RKO (cell line): ENCODE measurements at regions not wholly inside any gene's neighbourhood (a gene's known extent, or its start where the extent isn't known, plus 50 kb on each side); places are given as distances from the start of the nearest gene placed in this dataset.
A peak's percentile ranks its signal among the peaks of the same experiment; 100 is the strongest.
"Not testable (repeated sequence)": the region's sequence is repeated elsewhere in the genome, so short reads cannot be mapped to it uniquely, and the experiment has no call there.

Experiments
- DNase-seq: peaks from one replicate; pipeline ENCODE4 v3.0.0-alpha.2; 2016; ENCODE audit warnings: low spot score

GRCh38 chr5:57889558-57889957 is 406.9 kb upstream of the ACTBL2 start:
- peak; percentile 3 for DNase-seq

GRCh38 chr5:57887851-57888621 is 405.4 kb upstream of the ACTBL2 start:
- DNase-seq: peak; percentile 51

GRCh38 chr5:57884346-57885102 is 401.9 kb upstream of the ACTBL2 start:
- no peak for DNase-seq

- no peak for DNase-seq
These were observed 397.6 kb upstream of the ACTBL2 start for GRCh38 chr5:57880216-57880615.

GRCh38 chr5:57878301-57878722 is 395.7 kb upstream of the ACTBL2 start:
- no peak for DNase-seq

- DNase-seq: no peak
These were observed 388.9 kb upstream of the ACTBL2 start for GRCh38 chr5:57871496-57871895.

GRCh38 chr5:57870267-57870666 is 387.7 kb upstream of the ACTBL2 start:
- not testable (repeated sequence) for DNase-seq

- DNase-seq: no peak
These were observed 381.1 kb upstream of the ACTBL2 start for GRCh38 chr5:57863661-57864060.

- no peak for DNase-seq
These were observed 380.3 kb upstream of the ACTBL2 start for GRCh38 chr5:57862942-57863341.

- DNase-seq: no peak
These were observed 379.9 kb upstream of the ACTBL2 start for GRCh38 chr5:57862471-57862911.

- DNase-seq: no peak
These were observed 377.0 kb upstream of the ACTBL2 start for GRCh38 chr5:57859626-57860025.

- DNase-seq: no peak
These were observed 376.3 kb upstream of the ACTBL2 start for GRCh38 chr5:57858905-57859304.

GRCh38 chr5:57857696-57858095 is 375.1 kb upstream of the ACTBL2 start:
- no peak for DNase-seq

- no peak for DNase-seq
These were observed 373.2 kb upstream of the ACTBL2 start for GRCh38 chr5:57855831-57856230.

- no peak for DNase-seq
These were observed 371.5 kb upstream of the ACTBL2 start for GRCh38 chr5:57853929-57854697.

- DNase-seq: no peak
These were observed 367.5 kb upstream of the ACTBL2 start for GRCh38 chr5:57850109-57850508.

- no peak for DNase-seq
These were observed 362.4 kb upstream of the ACTBL2 start for GRCh38 chr5:57845025-57845424.

- no peak for DNase-seq
These were observed 361.8 kb upstream of the ACTBL2 start for GRCh38 chr5:57844410-57844809.

GRCh38 chr5:57843059-57843367 is 360.4 kb upstream of the ACTBL2 start:
- no peak for DNase-seq

GRCh38 chr5:57842364-57843058 is 359.9 kb upstream of the ACTBL2 start:
- no peak for DNase-seq

- DNase-seq: peak; percentile 8
These were observed 359.2 kb upstream of the ACTBL2 start for GRCh38 chr5:57841676-57842363.
